NCI-H82 treated with DMSO at 0.1 percent for 48 hours (cell line): ENCODE measurements at regions not wholly inside any gene's neighbourhood (a gene's known extent, or its start where the extent isn't known, plus 50 kb on each side); places are given as distances from the start of the nearest gene placed in this dataset.
"Not testable (repeated sequence)": the region's sequence is repeated elsewhere in the genome, so short reads cannot be mapped to it uniquely, and the experiment has no call there.

Experiments
- DNase-seq: peaks from one replicate; lab custom pipeline; 2025; ENCODE audit not compliant: unreplicated experiment; lab: John Stamatoyannopoulos, UW

- no peak for DNase-seq
Observed at GRCh38 chr9:78437806-78438205, 140.9 kb downstream of the PSAT1 start.

DNA sequence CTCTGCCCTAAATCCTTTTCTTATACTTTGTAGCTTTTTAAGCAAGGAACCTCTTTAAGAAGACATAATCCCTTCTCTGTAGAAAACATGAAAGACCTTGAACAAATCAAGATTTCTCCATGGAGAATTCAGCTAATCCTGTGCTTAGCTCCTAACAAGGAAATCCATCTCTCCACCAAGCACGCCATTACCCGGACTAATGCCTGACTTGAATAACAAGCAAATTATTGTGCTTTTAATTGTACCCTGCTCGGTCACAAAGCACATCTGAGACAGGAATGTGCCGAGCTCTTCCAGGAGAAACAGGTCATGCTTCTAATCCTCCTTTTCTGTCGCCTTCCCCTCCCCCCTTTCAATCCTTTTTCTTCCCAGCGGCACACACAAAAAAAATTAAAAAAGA, 141.3 kb downstream of the PSAT1 start:
- DNase-seq = peak; percentile 89

DNA sequence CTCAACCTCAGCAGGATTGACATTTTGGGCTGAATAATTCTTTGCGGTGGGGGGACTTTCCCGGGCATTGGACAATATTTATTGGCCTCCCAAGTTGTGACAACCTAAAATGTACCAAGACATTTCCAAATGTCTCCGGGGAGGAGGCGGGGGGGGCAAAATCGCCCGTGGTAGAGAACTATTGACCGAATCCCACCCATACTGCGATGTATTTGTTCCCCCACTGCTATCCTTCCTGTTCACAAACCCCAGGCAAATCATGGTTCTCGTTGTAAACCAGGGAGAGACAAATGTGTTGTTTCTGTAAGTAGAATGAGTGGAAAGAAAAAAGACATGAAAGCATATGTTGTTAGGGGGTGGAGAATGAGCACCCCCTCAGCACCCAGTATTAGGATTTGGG, 141.9 kb downstream of the PSAT1 start:
- DNase-seq = no peak

DNA sequence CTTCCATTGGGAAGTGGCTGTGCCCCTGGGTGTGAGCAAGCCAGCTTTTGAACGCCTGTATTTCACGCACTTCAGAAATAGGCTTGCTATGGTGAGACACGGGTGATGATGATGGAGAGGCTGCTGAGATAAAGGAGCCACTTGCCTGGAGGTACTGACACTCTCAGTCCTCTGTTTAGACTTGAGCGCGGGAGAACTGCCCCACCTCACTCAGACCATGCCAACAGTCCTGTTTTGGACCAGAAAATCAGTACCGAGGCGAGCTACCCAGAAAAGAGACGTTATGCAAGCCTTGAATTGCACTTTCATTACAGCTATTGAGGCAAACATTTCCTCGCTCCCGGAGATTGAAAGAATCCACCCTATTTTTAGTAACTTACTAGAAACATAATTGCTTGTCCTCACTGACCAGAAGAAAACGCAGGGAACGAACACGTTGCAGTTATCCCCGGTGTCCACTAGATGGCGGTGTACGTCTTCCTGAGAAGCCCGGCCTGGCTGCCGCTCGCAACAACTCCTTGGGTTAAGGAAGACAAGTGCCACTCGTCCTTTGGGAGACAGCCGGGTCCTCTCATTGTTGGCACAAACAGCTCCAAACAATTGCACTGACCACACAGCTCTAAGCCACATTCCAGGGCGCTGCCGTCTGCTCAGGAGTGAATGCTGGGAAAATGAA, 142.4 kb downstream of the PSAT1 start:
- peak; percentile 69 for DNase-seq

DNA sequence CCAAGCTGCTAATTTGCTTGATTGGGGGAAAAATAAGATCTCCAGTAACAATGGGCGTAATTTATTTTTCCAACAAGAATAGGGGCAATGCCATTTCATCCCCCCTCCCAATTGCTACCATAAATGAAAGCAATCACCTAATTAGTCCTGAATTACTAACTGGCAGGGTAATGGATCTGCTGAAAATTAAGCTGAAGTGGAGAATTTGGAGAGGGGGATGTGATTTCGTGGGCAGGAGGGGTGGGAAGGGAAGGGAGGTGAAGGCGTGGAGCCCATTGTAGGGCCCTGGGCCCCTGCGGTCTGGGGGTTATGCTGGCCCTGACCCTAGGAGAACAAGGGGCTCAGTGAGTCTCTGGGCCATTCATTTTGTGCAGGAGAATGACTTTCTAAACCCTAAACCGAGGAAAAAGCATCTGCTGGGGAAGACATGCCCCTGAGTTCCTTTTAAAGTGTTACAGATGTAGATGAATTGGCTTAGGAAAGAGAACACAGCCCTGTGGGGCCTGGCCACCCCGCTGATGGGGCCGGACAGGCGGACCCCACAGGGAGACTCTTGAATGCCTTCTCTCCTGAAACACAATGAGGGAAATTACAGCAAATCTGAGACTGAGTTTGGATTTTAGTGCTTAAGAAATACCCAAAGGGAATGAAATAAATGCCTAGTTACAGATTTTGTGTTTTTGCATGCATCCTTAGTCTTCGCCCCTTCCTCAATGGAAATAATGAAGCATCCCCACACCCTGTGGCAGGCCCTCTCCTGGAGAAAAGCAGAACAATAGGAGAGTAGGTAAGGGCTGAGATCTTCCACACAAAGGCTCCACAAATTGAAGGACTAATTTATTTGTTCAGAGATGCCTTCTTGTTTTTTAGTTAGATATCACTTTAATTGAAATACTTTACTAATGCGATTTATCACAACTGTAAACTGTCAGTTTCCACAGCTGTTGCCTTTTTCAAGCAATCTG, 143.2 kb downstream of the PSAT1 start:
- no peak for DNase-seq

- DNase-seq = no peak
Observed at GRCh38 chr9:78441396-78441795, 144.5 kb downstream of the PSAT1 start.

DNA sequence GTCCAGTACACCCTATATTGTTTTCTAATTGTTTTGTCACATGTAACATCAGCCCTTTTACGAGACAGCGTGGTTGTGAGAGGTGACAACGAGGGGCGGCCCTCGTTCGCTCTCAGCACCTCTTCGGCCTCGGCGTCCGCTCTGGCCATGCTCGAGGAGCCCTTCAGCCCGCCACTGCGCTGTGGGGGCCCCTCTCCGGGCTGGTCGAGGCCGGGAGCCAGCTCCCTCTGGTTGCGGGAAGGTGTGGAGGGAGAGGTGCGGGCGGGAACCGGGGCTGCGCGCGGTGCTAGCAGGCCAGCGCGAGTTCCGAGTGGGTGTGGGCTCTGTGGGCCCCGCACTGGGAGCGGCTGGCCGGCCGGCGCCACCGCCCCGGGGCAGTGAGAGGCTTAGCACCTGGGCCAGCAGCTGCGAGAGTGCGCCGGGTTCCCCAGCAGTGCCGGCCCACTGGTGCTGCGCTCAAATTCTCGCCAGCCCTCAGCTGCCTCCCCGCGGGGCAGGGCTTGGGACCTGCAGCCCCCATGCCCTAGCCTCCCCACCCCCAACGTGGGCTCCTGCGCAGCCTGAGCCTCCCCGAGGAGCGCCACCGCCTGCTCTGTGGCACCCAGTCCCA, 145.0 kb downstream of the PSAT1 start:
- DNase-seq = no peak

DNA sequence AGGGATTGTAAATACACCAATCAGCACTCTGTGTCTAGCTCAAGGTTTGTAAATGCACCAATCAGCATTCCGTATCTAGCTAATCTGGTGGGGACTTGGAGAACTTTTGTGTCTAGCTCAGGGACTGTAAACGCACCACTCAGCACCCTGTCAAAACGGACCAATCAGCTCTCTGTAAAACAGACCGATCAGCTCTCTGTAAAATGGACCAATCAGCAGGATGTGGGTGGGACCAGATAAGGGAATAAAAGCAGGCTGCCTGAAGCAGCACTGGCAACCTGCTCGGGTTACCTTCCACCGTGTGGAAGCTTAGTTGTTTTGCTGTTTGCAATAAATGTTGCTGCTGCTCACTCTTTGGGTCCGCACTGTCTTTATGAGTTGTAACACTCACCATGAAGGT, 145.7 kb downstream of the PSAT1 start:
- not testable (repeated sequence) for DNase-seq

DNA sequence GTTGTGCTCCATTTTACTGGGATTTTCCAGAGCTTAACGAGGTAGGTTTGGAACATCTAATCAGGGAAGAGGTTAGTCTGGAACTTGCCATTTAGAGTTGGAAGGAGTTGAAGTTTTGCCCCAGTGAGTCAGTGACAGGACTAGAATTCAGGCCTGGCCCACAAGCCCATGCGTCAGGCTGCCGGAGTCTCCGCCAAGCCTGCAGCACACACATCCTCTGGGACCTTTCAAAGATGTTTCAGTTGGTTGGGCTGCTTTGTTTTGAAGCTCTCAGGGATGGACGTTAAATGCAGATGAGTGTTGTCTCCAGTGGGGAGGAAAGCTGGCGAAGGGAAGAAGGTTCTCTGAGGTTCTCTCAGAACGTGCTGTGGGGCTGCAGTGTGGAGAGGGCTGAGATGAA, 147.0 kb downstream of the PSAT1 start:
- no peak for DNase-seq

DNA sequence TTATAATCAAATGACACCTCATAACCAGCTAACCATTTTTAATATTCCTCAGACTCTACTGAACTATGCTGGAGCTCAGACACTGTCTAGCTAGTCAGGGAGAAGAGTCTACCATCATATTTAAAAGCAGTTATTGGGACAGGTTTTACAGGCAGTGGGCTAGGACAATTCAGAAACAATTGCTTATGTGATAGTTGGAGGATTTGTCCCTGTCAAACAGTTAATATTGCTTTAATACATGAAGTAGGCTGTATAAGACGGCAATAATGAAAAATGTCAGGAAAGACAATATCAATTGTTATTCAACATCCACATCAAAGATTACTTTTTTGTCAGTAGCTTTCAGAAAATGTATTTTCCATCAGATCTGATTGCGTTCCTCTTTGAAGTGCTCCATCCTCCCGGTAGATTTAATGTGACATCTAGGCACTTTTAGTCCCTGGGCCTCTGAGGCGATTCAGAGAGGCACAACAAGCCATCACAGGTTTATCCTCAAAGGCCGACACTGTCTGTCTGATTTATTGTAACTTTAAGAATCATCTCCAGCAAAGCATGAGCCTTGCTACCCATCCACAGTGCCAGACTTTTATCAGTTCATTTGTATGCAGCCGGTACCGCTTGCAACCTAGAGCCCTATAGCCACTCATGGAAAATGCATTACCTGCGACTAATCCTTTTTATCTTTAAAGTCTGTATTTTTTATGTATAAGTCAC, 152.2 kb downstream of the PSAT1 start:
- no peak for DNase-seq

DNA sequence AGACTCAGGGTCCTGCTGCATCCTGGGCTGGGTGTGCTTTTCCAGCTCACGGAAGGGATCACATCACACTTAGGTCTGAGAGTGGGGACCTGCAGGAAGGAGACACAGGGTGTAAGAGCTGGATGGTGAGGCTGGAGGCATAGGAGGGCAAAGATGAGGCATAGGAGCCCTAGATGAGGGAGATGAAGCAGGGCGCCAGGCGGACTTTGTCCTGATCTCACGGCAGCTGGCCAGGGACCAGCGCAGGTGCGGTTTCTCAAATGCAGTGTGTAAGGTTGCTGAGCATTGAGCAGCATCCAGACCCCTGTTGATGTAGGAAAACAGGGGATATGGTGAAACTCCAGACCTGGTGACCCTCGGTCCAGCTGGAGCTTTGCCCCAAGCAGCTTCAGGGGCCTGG, 156.5 kb downstream of the PSAT1 start:
- no peak for DNase-seq

GRCh38 chr9:78462611-78463010, 165.7 kb downstream of the PSAT1 start:
- no peak for DNase-seq

- DNase-seq = no peak
Observed at GRCh38 chr9:78463750-78464149, 166.8 kb downstream of the PSAT1 start.

DNA sequence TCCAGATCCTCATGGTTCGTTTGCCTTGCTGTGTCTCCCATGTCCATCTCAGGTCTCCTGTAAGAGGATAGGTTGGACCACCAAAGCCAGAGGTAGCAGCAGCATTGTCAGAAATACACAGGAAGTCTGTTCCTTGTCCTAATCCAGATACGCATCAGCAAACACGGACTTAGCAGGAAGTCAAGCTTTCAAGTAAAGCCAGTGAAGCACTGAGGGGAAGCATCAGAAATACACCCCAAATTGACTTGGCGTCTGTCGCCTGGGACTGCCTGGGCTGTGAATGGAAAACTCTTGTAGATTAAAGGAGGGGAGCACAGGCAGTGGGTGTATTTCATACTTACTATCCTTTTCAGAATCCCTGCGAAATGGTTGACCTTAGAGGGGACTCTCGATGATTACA, 171.3 kb downstream of the PSAT1 start:
- no peak for DNase-seq

DNA sequence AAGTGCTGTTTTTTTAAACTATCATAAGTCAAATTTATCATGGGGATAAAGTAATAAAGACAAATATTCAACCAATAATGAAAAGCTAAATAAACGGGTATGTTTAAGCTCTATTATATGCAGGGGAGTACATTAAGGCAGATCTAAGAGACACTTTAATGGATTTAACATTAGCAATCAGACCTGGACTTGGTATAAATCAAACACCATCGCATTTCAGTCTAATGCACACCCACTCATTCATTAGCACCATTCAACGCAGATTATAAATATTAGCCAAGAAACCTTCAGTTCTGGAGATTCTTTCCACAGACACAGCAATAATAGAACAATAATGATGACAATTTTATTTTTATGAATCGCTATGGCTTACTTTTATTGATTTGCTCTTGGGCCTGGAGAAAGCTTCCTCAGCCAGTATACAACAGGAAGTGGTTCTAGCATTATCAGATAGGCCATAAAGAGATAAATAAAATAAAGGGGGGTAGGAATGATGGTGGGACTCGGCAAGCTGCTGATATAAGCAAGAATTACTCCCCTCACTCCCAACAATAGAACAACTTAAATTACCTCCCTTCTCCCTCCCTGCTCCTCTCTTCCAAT, 172.2 kb downstream of the PSAT1 start:
- DNase-seq = no peak

DNA sequence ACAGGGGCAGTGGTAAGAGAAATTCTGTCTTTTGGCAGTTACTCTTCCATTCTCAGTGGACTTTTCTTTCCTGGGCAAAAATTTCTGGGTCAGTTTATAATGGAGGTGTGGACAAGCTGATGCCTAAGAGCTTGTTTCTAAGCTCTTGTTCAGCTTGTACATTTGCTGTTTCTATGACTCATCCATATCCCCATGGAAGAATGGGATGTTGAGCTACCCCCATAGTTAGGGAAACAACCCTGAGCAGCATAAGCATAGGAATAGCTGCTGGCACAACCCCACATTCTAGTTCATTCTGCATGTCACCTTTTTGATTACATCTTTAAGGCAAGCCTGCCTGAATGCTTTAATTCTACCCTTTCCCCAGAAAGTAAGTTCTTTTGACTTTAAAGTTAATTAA, 173.3 kb downstream of the PSAT1 start:
- DNase-seq = no peak

DNA sequence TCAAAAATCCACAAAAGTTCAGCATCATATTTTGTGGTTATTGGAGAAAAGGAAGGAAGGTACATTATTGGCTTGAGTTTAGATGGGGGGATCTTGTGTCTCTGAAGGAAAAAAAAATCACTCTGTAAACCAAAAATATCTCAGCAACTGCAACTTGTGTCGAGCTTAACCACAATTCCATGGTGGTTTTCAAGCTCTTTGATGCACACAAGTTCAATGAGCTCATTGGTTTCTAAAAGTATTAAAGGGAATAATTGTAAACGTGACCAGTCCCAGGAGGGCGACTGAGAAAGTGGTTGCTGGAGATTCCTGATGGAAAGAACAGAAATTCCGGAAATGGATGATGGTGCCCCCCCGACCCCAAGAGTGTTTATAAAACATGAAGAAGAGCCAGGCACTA, 173.8 kb downstream of the PSAT1 start:
- no peak for DNase-seq

GRCh38 chr9:78472111-78472510, 175.2 kb downstream of the PSAT1 start:
- peak; percentile 24 for DNase-seq

DNA sequence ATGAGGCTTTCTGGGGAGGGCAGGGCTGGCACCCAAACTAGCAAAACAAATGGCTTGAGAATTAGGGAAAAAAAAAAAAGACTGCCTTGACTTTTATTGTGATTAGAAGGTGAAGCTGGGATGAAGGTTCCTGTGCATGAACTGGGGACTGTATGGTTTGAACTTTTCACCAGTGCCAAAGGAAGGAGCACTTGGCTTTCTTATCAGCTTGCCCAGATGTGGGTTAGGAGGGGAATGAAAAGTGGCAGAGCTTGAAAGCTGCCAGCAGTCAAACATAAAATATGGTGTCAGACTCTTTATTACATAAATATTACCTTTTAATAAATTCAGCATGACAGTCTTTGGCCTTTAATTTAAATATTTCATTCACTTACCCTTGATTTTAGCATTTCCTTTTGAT, 182.5 kb downstream of the PSAT1 start:
- no peak for DNase-seq

DNA sequence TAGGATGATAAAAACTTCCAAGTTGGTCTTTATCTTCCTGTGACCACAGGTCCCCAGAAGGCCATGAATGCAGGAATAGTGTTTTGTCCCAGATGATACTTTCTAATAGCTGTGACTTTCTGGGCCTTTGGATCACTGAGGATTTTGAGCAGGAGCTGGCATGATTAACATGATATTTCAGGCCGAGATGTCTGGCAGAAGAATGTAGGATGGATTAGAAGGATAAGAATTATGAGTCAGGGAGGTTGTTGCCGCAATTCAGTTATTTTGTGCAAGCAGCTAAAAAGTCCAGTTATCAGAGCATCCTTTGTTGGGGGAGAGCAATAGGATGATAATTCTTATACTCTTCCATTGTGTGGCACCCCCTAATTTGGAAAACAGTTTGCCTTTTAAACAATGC, 189.7 kb downstream of the PSAT1 start:
- no peak for DNase-seq

DNA sequence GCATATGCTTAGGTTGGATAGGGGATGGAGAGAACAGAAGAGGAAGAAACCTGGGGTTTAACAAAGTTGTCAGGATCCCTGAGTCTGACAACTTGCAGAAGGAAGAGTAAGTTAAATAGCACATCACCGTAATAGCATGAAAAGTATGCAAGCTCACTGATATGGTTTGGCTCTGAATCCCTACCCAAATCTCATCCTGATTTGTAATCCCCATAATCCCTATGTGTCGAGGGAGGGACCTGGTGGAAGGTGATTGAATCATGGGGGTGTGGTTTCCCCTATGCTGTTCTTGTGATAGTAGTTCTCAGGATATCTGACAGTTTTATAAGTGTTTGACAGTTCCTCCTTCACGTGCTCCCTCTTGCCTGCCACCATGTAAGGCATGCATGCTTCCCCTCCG, 193.3 kb downstream of the PSAT1 start:
- no peak for DNase-seq
